ENCODE measurements at regions not wholly inside any gene's neighbourhood (a gene's known extent, or its start where the extent isn't known, plus 50 kb on each side); places are given as distances from the start of the nearest gene placed in this dataset.

GRCh38 chr9:113701774-113702755 lies 174.0 kb upstream of the ZNF618 start:
- H3K36me3 ChIP-seq (ENCODE audit: control insufficient read depth, insufficient read depth, low read length), result no peaks in the 10 kb centered on the region
- no peaks in the 10 kb centered on the region for H3K27me3 ChIP-seq (ENCODE audit: control insufficient read depth, insufficient read depth, low read length)
- no peak for DNase-seq (ENCODE audit: low read depth)
- no peak for TF ChIP-seq CTCF (IDR thresholded peaks at IDR 0.05; ENCODE audit: insufficient read depth, low read length, poor library complexity, severe bottlenecking)
- H3K4me3 ChIP-seq (ENCODE audit: low read depth, low read length), result no peak overlapping the region

GRCh38 chr9:113705306-113705927 lies 170.7 kb upstream of the ZNF618 start:
- Histone ChIP-seq H3K4me3 (ENCODE audit: low read depth, low read length) (no peak overlapping the region), H3K36me3 (ENCODE audit: control insufficient read depth, insufficient read depth, low read length) (no peaks in the 10 kb centered on the region), H3K27me3 (ENCODE audit: control insufficient read depth, insufficient read depth, low read length) (no peaks in the 10 kb centered on the region)
- DNase-seq (ENCODE audit: low read depth), result no peak
- no peak for TF ChIP-seq CTCF (IDR thresholded peaks at IDR 0.05; ENCODE audit: insufficient read depth, low read length, poor library complexity, severe bottlenecking)

- no peaks in the 10 kb centered on the region for H3K27me3 ChIP-seq (ENCODE audit: control insufficient read depth, insufficient read depth, low read length)
- H3K4me3 ChIP-seq (ENCODE audit: low read depth, low read length), result no peak overlapping the region
- H3K36me3 ChIP-seq (ENCODE audit: control insufficient read depth, insufficient read depth, low read length), result no peaks in the 10 kb centered on the region
- no peak for DNase-seq (ENCODE audit: low read depth)
- TF ChIP-seq CTCF (IDR thresholded peaks at IDR 0.05; ENCODE audit: insufficient read depth, low read length, poor library complexity, severe bottlenecking), result no peak
Observed at GRCh38 chr9:113705928-113706519, 170.1 kb upstream of the ZNF618 start.

- no peaks in the 10 kb centered on the region for H3K27me3 ChIP-seq (ENCODE audit: control insufficient read depth, insufficient read depth, low read length)
- no peaks in the 10 kb centered on the region for H3K36me3 ChIP-seq (ENCODE audit: control insufficient read depth, insufficient read depth, low read length)
- DNase-seq (ENCODE audit: low read depth), result no peak
- TF ChIP-seq CTCF (IDR thresholded peaks at IDR 0.05; ENCODE audit: insufficient read depth, low read length, poor library complexity, severe bottlenecking), result no peak
- H3K4me3 ChIP-seq (ENCODE audit: low read depth, low read length), result no peak overlapping the region
Observed at GRCh38 chr9:113707953-113708695, 168.0 kb upstream of the ZNF618 start.

- no peak for DNase-seq (ENCODE audit: low read depth)
- H3K36me3 ChIP-seq (ENCODE audit: control insufficient read depth, insufficient read depth, low read length), result no peaks in the 10 kb centered on the region
Observed at GRCh38 chr9:113708821-113709713, 167.0 kb upstream of the ZNF618 start.

More at GRCh38 chr9:113708821-113709713, 167.0 kb upstream of the ZNF618 start:
- Histone ChIP-seq H3K4me3 (ENCODE audit: low read depth, low read length) (no peak overlapping the region), H3K27me3 (ENCODE audit: control insufficient read depth, insufficient read depth, low read length) (no peaks in the 10 kb centered on the region)
- no peak for TF ChIP-seq CTCF (IDR thresholded peaks at IDR 0.05; ENCODE audit: insufficient read depth, low read length, poor library complexity, severe bottlenecking)
